ENCODE measurements at regions not wholly inside any gene's neighbourhood (a gene's known extent, or its start where the extent isn't known, plus 50 kb on each side); places are given as distances from the start of the nearest gene placed in this dataset.

- no peaks in the 10 kb centered on the region for H3K27me3 ChIP-seq (ENCODE audit: control insufficient read depth, insufficient read depth, low read length)
- no peaks in the 10 kb centered on the region for H3K4me1 ChIP-seq (ENCODE audit: control insufficient read depth, insufficient read depth, low read length)
- H3K27ac ChIP-seq (ENCODE audit: low read depth, low read length): no peak overlapping the region
- no peak overlapping the region for H3K9ac ChIP-seq (ENCODE audit: low read length)
- no peaks in the 10 kb centered on the region for H3K36me3 ChIP-seq (ENCODE audit: control insufficient read depth, insufficient read depth, low read length)
- H3K4me3 ChIP-seq (ENCODE audit: low read length): no peak overlapping the region
Observed at GRCh38 chr17:77654296-77654695, 304.2 kb upstream of the TNRC6C start.

GRCh38 chr17:77654850-77655249 is 303.7 kb upstream of the TNRC6C start:
- Histone ChIP-seq H3K9ac (ENCODE audit: low read length) (no peak overlapping the region), H3K27me3 (ENCODE audit: control insufficient read depth, insufficient read depth, low read length) (no peaks in the 10 kb centered on the region), H3K36me3 (ENCODE audit: control insufficient read depth, insufficient read depth, low read length) (no peaks in the 10 kb centered on the region), H3K4me3 (ENCODE audit: low read length) (no peak overlapping the region), H3K27ac (ENCODE audit: low read depth, low read length) (no peak overlapping the region), H3K4me1 (ENCODE audit: control insufficient read depth, insufficient read depth, low read length) (no peaks in the 10 kb centered on the region)

GRCh38 chr17:77656054-77656453 is 302.4 kb upstream of the TNRC6C start:
- H3K9ac ChIP-seq (ENCODE audit: low read length): no peak overlapping the region
- H3K27ac ChIP-seq (ENCODE audit: low read depth, low read length): no peak overlapping the region

GRCh38 chr17:77657839-77658238 is 300.7 kb upstream of the TNRC6C start:
- Histone ChIP-seq H3K9ac (ENCODE audit: low read length) (no peak overlapping the region), H3K27ac (ENCODE audit: low read depth, low read length) (no peak overlapping the region), H3K4me3 (ENCODE audit: low read length) (no peak overlapping the region), H3K4me1 (ENCODE audit: control insufficient read depth, insufficient read depth, low read length) (no peaks in the 10 kb centered on the region), H3K27me3 (ENCODE audit: control insufficient read depth, insufficient read depth, low read length) (no peaks in the 10 kb centered on the region), H3K36me3 (ENCODE audit: control insufficient read depth, insufficient read depth, low read length) (no peaks in the 10 kb centered on the region)

More at GRCh38 chr17:77656054-77656453, 302.4 kb upstream of the TNRC6C start:
- Histone ChIP-seq H3K4me1 (ENCODE audit: control insufficient read depth, insufficient read depth, low read length) (no peaks in the 10 kb centered on the region), H3K27me3 (ENCODE audit: control insufficient read depth, insufficient read depth, low read length) (no peaks in the 10 kb centered on the region), H3K36me3 (ENCODE audit: control insufficient read depth, insufficient read depth, low read length) (no peaks in the 10 kb centered on the region), H3K4me3 (ENCODE audit: low read length) (no peak overlapping the region)

GRCh38 chr17:77660524-77660923 is 298.0 kb upstream of the TNRC6C start:
- Histone ChIP-seq H3K4me3 (ENCODE audit: low read length) (no peak overlapping the region), H3K27ac (ENCODE audit: low read depth, low read length) (no peak overlapping the region), H3K27me3 (ENCODE audit: control insufficient read depth, insufficient read depth, low read length) (no peaks in the 10 kb centered on the region), H3K36me3 (ENCODE audit: control insufficient read depth, insufficient read depth, low read length) (no peaks in the 10 kb centered on the region), H3K9ac (ENCODE audit: low read length) (no peak overlapping the region), H3K4me1 (ENCODE audit: control insufficient read depth, insufficient read depth, low read length) (no peaks in the 10 kb centered on the region)

GRCh38 chr17:77662833-77663232 is 295.7 kb upstream of the TNRC6C start:
- H3K4me3 ChIP-seq (ENCODE audit: low read length): no peak overlapping the region
- no peaks in the 10 kb centered on the region for H3K27me3 ChIP-seq (ENCODE audit: control insufficient read depth, insufficient read depth, low read length)
- H3K27ac ChIP-seq (ENCODE audit: low read depth, low read length): no peak overlapping the region
- H3K4me1 ChIP-seq (ENCODE audit: control insufficient read depth, insufficient read depth, low read length): no peaks in the 10 kb centered on the region
- no peak overlapping the region for H3K9ac ChIP-seq (ENCODE audit: low read length)
- no peaks in the 10 kb centered on the region for H3K36me3 ChIP-seq (ENCODE audit: control insufficient read depth, insufficient read depth, low read length)

GRCh38 chr17:77664097-77664729 is 294.3 kb upstream of the TNRC6C start:
- no peaks in the 10 kb centered on the region for H3K27me3 ChIP-seq (ENCODE audit: control insufficient read depth, insufficient read depth, low read length)
- H3K36me3 ChIP-seq (ENCODE audit: control insufficient read depth, insufficient read depth, low read length): no peaks in the 10 kb centered on the region
- H3K27ac ChIP-seq (ENCODE audit: low read depth, low read length): no peak overlapping the region
- H3K4me3 ChIP-seq (ENCODE audit: low read length): no peak overlapping the region
- H3K4me1 ChIP-seq (ENCODE audit: control insufficient read depth, insufficient read depth, low read length): no peaks in the 10 kb centered on the region
- H3K9ac ChIP-seq (ENCODE audit: low read length): no peak overlapping the region

GRCh38 chr17:77665833-77666232 is 292.7 kb upstream of the TNRC6C start:
- Histone ChIP-seq H3K4me3 (ENCODE audit: low read length) (no peak overlapping the region), H3K4me1 (ENCODE audit: control insufficient read depth, insufficient read depth, low read length) (no peaks in the 10 kb centered on the region), H3K9ac (ENCODE audit: low read length) (no peak overlapping the region), H3K27ac (ENCODE audit: low read depth, low read length) (no peak overlapping the region), H3K36me3 (ENCODE audit: control insufficient read depth, insufficient read depth, low read length) (no peaks in the 10 kb centered on the region), H3K27me3 (ENCODE audit: control insufficient read depth, insufficient read depth, low read length) (no peaks in the 10 kb centered on the region)

GRCh38 chr17:77666462-77666861 is 292.0 kb upstream of the TNRC6C start:
- Histone ChIP-seq H3K4me1 (ENCODE audit: control insufficient read depth, insufficient read depth, low read length) (no peaks in the 10 kb centered on the region), H3K4me3 (ENCODE audit: low read length) (no peak overlapping the region), H3K27me3 (ENCODE audit: control insufficient read depth, insufficient read depth, low read length) (no peaks in the 10 kb centered on the region), H3K27ac (ENCODE audit: low read depth, low read length) (no peak overlapping the region), H3K9ac (ENCODE audit: low read length) (no peak overlapping the region), H3K36me3 (ENCODE audit: control insufficient read depth, insufficient read depth, low read length) (no peaks in the 10 kb centered on the region)

- no peak overlapping the region for H3K27ac ChIP-seq (ENCODE audit: low read depth, low read length)
Observed at GRCh38 chr17:77666881-77667395, 291.6 kb upstream of the TNRC6C start.

GRCh38 chr17:77667478-77667877 is 291.0 kb upstream of the TNRC6C start:
- Histone ChIP-seq H3K9ac (ENCODE audit: low read length) (no peak overlapping the region), H3K36me3 (ENCODE audit: control insufficient read depth, insufficient read depth, low read length) (no peaks in the 10 kb centered on the region), H3K4me3 (ENCODE audit: low read length) (no peak overlapping the region), H3K27me3 (ENCODE audit: control insufficient read depth, insufficient read depth, low read length) (no peaks in the 10 kb centered on the region), H3K4me1 (ENCODE audit: control insufficient read depth, insufficient read depth, low read length) (no peaks in the 10 kb centered on the region), H3K27ac (ENCODE audit: low read depth, low read length) (no peak overlapping the region)

More at GRCh38 chr17:77666881-77667395, 291.6 kb upstream of the TNRC6C start:
- Histone ChIP-seq H3K4me1 (ENCODE audit: control insufficient read depth, insufficient read depth, low read length) (no peaks in the 10 kb centered on the region), H3K4me3 (ENCODE audit: low read length) (peak overlapping the region; percentile 31), H3K9ac (ENCODE audit: low read length) (peak overlapping the region; percentile 5), H3K36me3 (ENCODE audit: control insufficient read depth, insufficient read depth, low read length) (no peaks in the 10 kb centered on the region), H3K27me3 (ENCODE audit: control insufficient read depth, insufficient read depth, low read length) (no peaks in the 10 kb centered on the region)

- H3K27me3 ChIP-seq (ENCODE audit: control insufficient read depth, insufficient read depth, low read length): no peaks in the 10 kb centered on the region
- H3K36me3 ChIP-seq (ENCODE audit: control insufficient read depth, insufficient read depth, low read length): no peaks in the 10 kb centered on the region
- H3K9ac ChIP-seq (ENCODE audit: low read length): no peak overlapping the region
Observed at GRCh38 chr17:77668518-77668917, 290.0 kb upstream of the TNRC6C start.

GRCh38 chr17:77670173-77670572 is 288.3 kb upstream of the TNRC6C start:
- no peaks in the 10 kb centered on the region for H3K27me3 ChIP-seq (ENCODE audit: control insufficient read depth, insufficient read depth, low read length)
- no peak overlapping the region for H3K27ac ChIP-seq (ENCODE audit: low read depth, low read length)
- no peak overlapping the region for H3K9ac ChIP-seq (ENCODE audit: low read length)
- H3K4me1 ChIP-seq (ENCODE audit: control insufficient read depth, insufficient read depth, low read length): no peaks in the 10 kb centered on the region
- H3K36me3 ChIP-seq (ENCODE audit: control insufficient read depth, insufficient read depth, low read length): no peaks in the 10 kb centered on the region
- no peak overlapping the region for H3K4me3 ChIP-seq (ENCODE audit: low read length)

More at GRCh38 chr17:77668518-77668917, 290.0 kb upstream of the TNRC6C start:
- Histone ChIP-seq H3K27ac (ENCODE audit: low read depth, low read length) (no peak overlapping the region), H3K4me1 (ENCODE audit: control insufficient read depth, insufficient read depth, low read length) (no peaks in the 10 kb centered on the region), H3K4me3 (ENCODE audit: low read length) (no peak overlapping the region)
